Hematopoietic multipotent progenitor cell treated with erythropoietin and hydrocortisone succinate and interleukin-3 and kit ligand, for 6 days (in vitro differentiated cells): ENCODE measurements at regions not wholly inside any gene's neighbourhood (a gene's known extent, or its start where the extent isn't known, plus 50 kb on each side); places are given as distances from the start of the nearest gene placed in this dataset.
A peak's percentile ranks its signal among the peaks of the same experiment; 100 is the strongest.

Experiments
- DNase-seq: peaks from one replicate; pipeline ENCODE4 v3.0.0-alpha.2; 2015

- DNase-seq: no peak
Measured at GRCh38 chr6:156402227-156402626, 375.0 kb upstream of the ARID1B start.

GRCh38 chr6:156400487-156400886 lies 376.7 kb upstream of the ARID1B start:
- no peak for DNase-seq

GRCh38 chr6:156398966-156399365 lies 378.2 kb upstream of the ARID1B start:
- no peak for DNase-seq

- DNase-seq: no peak
Measured at GRCh38 chr6:156398371-156398770, 378.8 kb upstream of the ARID1B start.

GRCh38 chr6:156396791-156397418 lies 380.3 kb upstream of the ARID1B start:
- no peak for DNase-seq

GRCh38 chr6:156396068-156396771 lies 381.0 kb upstream of the ARID1B start:
- peak; percentile 8 for DNase-seq

GRCh38 chr6:156395276-156395675 lies 381.9 kb upstream of the ARID1B start:
- DNase-seq: no peak

GRCh38 chr6:156392648-156393047 lies 384.5 kb upstream of the ARID1B start:
- DNase-seq: no peak

GRCh38 chr6:156391977-156392376 lies 385.2 kb upstream of the ARID1B start:
- DNase-seq: no peak

- peak; percentile 10 for DNase-seq
Measured at GRCh38 chr6:156391061-156391672, 386.0 kb upstream of the ARID1B start.

GRCh38 chr6:156390621-156391020 lies 386.6 kb upstream of the ARID1B start:
- no peak for DNase-seq

- DNase-seq: no peak
Measured at GRCh38 chr6:156389296-156389695, 387.9 kb upstream of the ARID1B start.

- no peak for DNase-seq
Measured at GRCh38 chr6:156387472-156387871, 389.7 kb upstream of the ARID1B start.

- DNase-seq: no peak
Measured at GRCh38 chr6:156383059-156383458, 394.1 kb upstream of the ARID1B start.

- no peak for DNase-seq
Measured at GRCh38 chr6:156379392-156380289, 397.5 kb upstream of the ARID1B start.

- no peak for DNase-seq
Measured at GRCh38 chr6:156378853-156379252, 398.3 kb upstream of the ARID1B start.

GRCh38 chr6:156376091-156376490 lies 401.1 kb upstream of the ARID1B start:
- DNase-seq: no peak

GRCh38 chr6:156359912-156360311 lies 417.3 kb upstream of the ARID1B start:
- no peak for DNase-seq

- DNase-seq: no peak
Measured at GRCh38 chr6:156352861-156353260, 424.3 kb upstream of the ARID1B start.

GRCh38 chr6:156351346-156351966 lies 425.7 kb upstream of the ARID1B start:
- DNase-seq: no peak

GRCh38 chr6:156350337-156350736 lies 426.8 kb upstream of the ARID1B start:
- no peak for DNase-seq

- no peak for DNase-seq
Measured at GRCh38 chr6:156348849-156349248, 428.3 kb upstream of the ARID1B start.

GRCh38 chr6:156348424-156348823 lies 428.8 kb upstream of the ARID1B start:
- DNase-seq: peak; percentile 13
